SK-N-SH (cell line): ENCODE measurements at regions not wholly inside any gene's neighbourhood (a gene's known extent, or its start where the extent isn't known, plus 50 kb on each side); places are given as distances from the start of the nearest gene placed in this dataset.

ENCODE experiments used
- CTCF ChIA-PET: fragments of 300-600, 350-600 bp; formaldehyde crosslinking; extraction: SDS; loops from one replicate; lab custom pipeline; 2021; lab: Yijun Ruan, JAX
- POLR2A ChIA-PET: fragments of 350-600 bp; sonication (Branson Sonifier 250); formaldehyde crosslinking; extraction: SDS; loops from one replicate; lab custom pipeline; 2020; ENCODE audit warnings: antibody characterized with exemption, inconsistent platforms; lab: Yijun Ruan, JAX
- DNase-seq: peaks from one replicate; pipeline ENCODE4 v3.0.0; 2012
- H2AFZ ChIP-seq: fragments of 200-600 bp; sonication (generic); 2 replicates; pipeline ENCODE4 v1.8.1; 2016; ENCODE audit warnings: antibody characterized with exemption, mild to moderate bottlenecking, low read depth
- H3F3A ChIP-seq: fragments of 200-600 bp; sonication (generic); replicated peaks from 2 replicates; pipeline ENCODE3; 2016; ENCODE audit warnings: antibody characterized with exemption, mild to moderate bottlenecking; ENCODE audit not compliant: insufficient read depth
- H3K27ac ChIP-seq, 2 experiments: fragments of 200-500 bp in 1 of 2; fragments of 200-600 bp in 1 of 2; sonication (Bioruptor generic) in 1 of 2; sonication (generic), shearing (Covaris generic) in 1 of 2; 2 replicates each; pipeline versions ENCODE4 v1.5.1 to v1.6.1; 2014 to 2016; ENCODE audit warnings: low read depth in 2 of 2, inconsistent platforms in 1 of 2, low read length in 1 of 2, mild to moderate bottlenecking in 1 of 2, mixed read lengths in 1 of 2
- H3K27me3 ChIP-seq: fragments of 200-600 bp; sonication (generic), shearing (Covaris generic); 2 replicates; pipeline ENCODE4 v1.6.1; 2016; ENCODE audit warnings: mixed run types; ENCODE audit not compliant: insufficient read depth
- H3K36me3 ChIP-seq, 2 experiments: fragments of 200-500 bp in 1 of 2; fragments of 200-600 bp in 1 of 2; sonication (Bioruptor generic) in 1 of 2; sonication (generic) in 1 of 2; replicated peaks in 1 of 2; 2 replicates each; pipeline versions ENCODE3 to v1.5.1; 2014 to 2016; ENCODE audit warnings: low read length in 1 of 2, mild to moderate bottlenecking in 1 of 2; ENCODE audit not compliant: insufficient read depth in 2 of 2, control insufficient read depth in 1 of 2
- H3K4me1 ChIP-seq, 2 experiments: fragments of 200-500 bp in 1 of 2; fragments of 200-600 bp in 1 of 2; sonication (Bioruptor generic) in 1 of 2; sonication (generic), shearing (Covaris generic) in 1 of 2; 2 replicates each; pipeline versions ENCODE4 v1.5.1 to v1.6.1; 2014 to 2016; ENCODE audit warnings: low read depth in 1 of 2, low read length in 1 of 2, mixed run types in 1 of 2; ENCODE audit not compliant: insufficient read depth in 2 of 2, control insufficient read depth in 1 of 2
- H3K4me2 ChIP-seq: fragments of 200-600 bp; sonication (generic), shearing (Covaris generic); 2 replicates; pipeline ENCODE4 v1.6.1; 2017; ENCODE audit warnings: mixed run types
- H3K4me3 ChIP-seq, 2 experiments: fragments of 200-500 bp in 1 of 2; fragments of 200-600 bp in 1 of 2; sonication (Bioruptor generic) in 1 of 2; sonication (generic), shearing (Covaris generic) in 1 of 2; 2 replicates each; pipeline versions ENCODE4 v1.5.1 to v1.8.1; 2014 to 2016; ENCODE audit warnings: low read depth in 2 of 2, inconsistent platforms in 1 of 2, low read length in 1 of 2, mild to moderate bottlenecking in 1 of 2, mixed read lengths in 1 of 2, moderate library complexity in 1 of 2
- H3K79me2 ChIP-seq: fragments of 200-600 bp; sonication (generic); 2 replicates; pipeline ENCODE4 v1.8.1; 2017; ENCODE audit warnings: mild to moderate bottlenecking; ENCODE audit not compliant: insufficient read depth
- H3K9ac ChIP-seq: fragments of 200-600 bp; sonication (generic); 2 replicates; pipeline ENCODE4 v1.6.1; 2017; ENCODE audit warnings: mixed run types
- H3K9me2 ChIP-seq: fragments of 200-600 bp; sonication (generic); 2 replicates; pipeline ENCODE4 v1.6.1; 2017; ENCODE audit warnings: mixed run types
- H3K9me3 ChIP-seq: fragments of 200-600 bp; sonication (generic); 2 replicates; pipeline ENCODE4 v1.6.1; 2017; ENCODE audit warnings: mixed run types, mild to moderate bottlenecking, moderate library complexity
- H4K20me1 ChIP-seq: fragments of 200-600 bp; sonication (generic); 2 replicates; pipeline ENCODE4 v1.6.1; 2017; ENCODE audit warnings: mild to moderate bottlenecking, mixed run types; ENCODE audit not compliant: insufficient read depth
- CTCF ChIP-seq: fragments of 200-600 bp; sonication (generic); IDR thresholded peaks from 2 replicates; pipeline ENCODE4 v1.6.1; 2017; ENCODE audit warnings: antibody characterized with exemption, mild to moderate bottlenecking, moderate library complexity
- FOXJ3 ChIP-seq: sonication (generic); formaldehyde crosslinking; IDR thresholded peaks from 2 replicates; pipeline ENCODE4 v1.5.1; 2020; ENCODE audit warnings: mild to moderate bottlenecking, missing genetic modification reagents
- MAX ChIP-seq: IDR thresholded peaks from 2 replicates; pipeline ENCODE4 v1.4.0; 2012; ENCODE audit warnings: low read depth
- MEF2A ChIP-seq: IDR thresholded peaks from 2 replicates; pipeline ENCODE4 v1.4.0; 2012; ENCODE audit warnings: low read depth, borderline replicate concordance
- POLR2AphosphoS5 ChIP-seq: IDR thresholded peaks from 2 replicates; pipeline ENCODE4 v1.6.1; 2012; ENCODE audit warnings: low read depth, low read length
- RCOR1 ChIP-seq: fragments of 150-350 bp; IDR thresholded peaks from 2 replicates; pipeline ENCODE4 v1.6.1; 2017; ENCODE audit warnings: antibody characterized with exemption, low read length
- REST ChIP-seq: IDR thresholded peaks from 2 replicates; pipeline ENCODE4 v1.6.1; 2012; ENCODE audit warnings: mild to moderate bottlenecking, low read depth, low read length, moderate library complexity
- TCF12 ChIP-seq: IDR thresholded peaks from 2 replicates; pipeline ENCODE4 v1.4.0; 2012
- TEAD4 ChIP-seq: IDR thresholded peaks from 2 replicates; pipeline ENCODE4 v1.4.0; 2012; ENCODE audit warnings: mild to moderate bottlenecking, borderline replicate concordance; ENCODE audit not compliant: insufficient read depth
- YY1 ChIP-seq: IDR thresholded peaks from 2 replicates; pipeline ENCODE4 v1.4.0; 2012; ENCODE audit warnings: low read depth, mild to moderate bottlenecking
- WGBS: methylation state at CpG from one replicate; pipeline ENCODE4 v1.1.6; 2017; ENCODE audit warnings: low lambda C conversion rate; 5-methylcytosine and 5-hydroxymethylcytosine counted together

GRCh38 chr12:91240386-91241095 lies 57.9 kb upstream of the DCN start:
- TF ChIP-seq CTCF (no peak), RCOR1 (no peak), TEAD4 (no peak), REST (no peak), FOXJ3 (CRISPR knock-in tag) (no peak)
- Histone ChIP-seq H3K27me3 (no peaks in the 10 kb centered on the region), H3K27ac (no peak overlapping the region), H3K9ac (no peak overlapping the region), H3K9me3 (no peaks in the 10 kb centered on the region), H4K20me1 (no peaks in the 10 kb centered on the region), H3K9me2 (no peaks in the 10 kb centered on the region), H3F3A (no peaks in the 10 kb centered on the region), H3K36me3 (no peaks in the 10 kb centered on the region), H3K4me3 (no peak overlapping the region), H3K4me2 (no peak overlapping the region), H2AFZ (no peak overlapping the region), H3K79me2 (no peaks in the 10 kb centered on the region), H3K4me1 (no peaks in the 10 kb centered on the region)
- POLR2A ChIA-PET, result no interaction called here
- WGBS, result 59% methylated on average over 4 of the region's 4 CpGs
- no peak for DNase-seq
- CTCF ChIA-PET, result no interaction called here

GRCh38 chr12:91239481-91239880 lies 56.9 kb upstream of the DCN start:
- Histone ChIP-seq H3K9me2 (no peaks in the 10 kb centered on the region), H3K36me3 (no peaks in the 10 kb centered on the region), H3K27me3 (no peaks in the 10 kb centered on the region), H3K27ac (no peak overlapping the region), H4K20me1 (no peaks in the 10 kb centered on the region), H3K4me3 (no peak overlapping the region), H3K9ac (no peak overlapping the region), H3K9me3 (no peaks in the 10 kb centered on the region), H3K4me1 (no peaks in the 10 kb centered on the region), H2AFZ (no peak overlapping the region), H3K79me2 (no peaks in the 10 kb centered on the region), H3F3A (no peaks in the 10 kb centered on the region), H3K4me2 (no peak overlapping the region)
- no peak for TF ChIP-seq YY1
- no peak for TF ChIP-seq REST
- no peak for TF ChIP-seq MAX
- no peak for TF ChIP-seq TCF12
- TF ChIP-seq MEF2A, result no peak
- TF ChIP-seq RCOR1, result no peak
- no peak for TF ChIP-seq POLR2AphosphoS5
- TF ChIP-seq FOXJ3 (CRISPR knock-in tag), result no peak
- 53% methylated on average over 3 of the region's 3 CpGs for WGBS
- CTCF ChIA-PET, result interaction anchor here (0.7 kb wide), 1 partner anchor 30 kb away, joined by 3 read pairs; no protein-coding TSS in a partner anchor
- POLR2A ChIA-PET, result no interaction called here
- DNase-seq, result no peak
